ENCODE measurements at regions not wholly inside any gene's neighbourhood (a gene's known extent, or its start where the extent isn't known, plus 50 kb on each side); places are given as distances from the start of the nearest gene placed in this dataset.
"Not testable (repeated sequence)": the region's sequence is repeated elsewhere in the genome, so short reads cannot be mapped to it uniquely, and the experiment has no call there.

GRCh38 chrX:13216139-13216538 lies 103.7 kb downstream of the ATXN3L start:
- peak in 1 of 2 donors; percentile 28 for DNase-seq (ENCODE audit: low read depth in 2 of 2)
- H3K4me3 ChIP-seq (replicated peaks in 1 of 2; ENCODE audit: low read depth in 2 of 2, low read length in 2 of 2): no peak overlapping the region
- no peak for TF ChIP-seq CTCF (IDR thresholded peaks at IDR 0.05; ENCODE audit: low read depth, low read length)

GRCh38 chrX:13215729-13216128 lies 104.1 kb downstream of the ATXN3L start:
- H3K4me3 ChIP-seq (replicated peaks in 1 of 2; ENCODE audit: low read depth in 2 of 2, low read length in 2 of 2): no peak overlapping the region
- peak; percentile 54 to 72 for DNase-seq (ENCODE audit: low read depth in 2 of 2)
- no peak for TF ChIP-seq CTCF (IDR thresholded peaks at IDR 0.05; ENCODE audit: low read depth, low read length)

- no peak overlapping the region for H3K4me3 ChIP-seq (replicated peaks in 1 of 2; ENCODE audit: low read depth in 2 of 2, low read length in 2 of 2)
- TF ChIP-seq CTCF (IDR thresholded peaks at IDR 0.05; ENCODE audit: low read depth, low read length): no peak
- DNase-seq (ENCODE audit: low read depth in 2 of 2): peak; percentile 34 to 59
Observed at GRCh38 chrX:13212191-13212651, 107.6 kb downstream of the ATXN3L start.

GRCh38 chrX:13210142-13210541 lies 109.7 kb downstream of the ATXN3L start:
- DNase-seq (ENCODE audit: low read depth in 2 of 2); H3K4me3 ChIP-seq (replicated peaks in 1 of 2; ENCODE audit: low read depth in 2 of 2, low read length in 2 of 2): not testable (repeated sequence)

GRCh38 chrX:13209704-13210103 lies 110.1 kb downstream of the ATXN3L start:
- not testable (repeated sequence) for H3K4me3 ChIP-seq (replicated peaks in 1 of 2; ENCODE audit: low read depth in 2 of 2, low read length in 2 of 2); DNase-seq (ENCODE audit: low read depth in 2 of 2)

- DNase-seq (ENCODE audit: low read depth in 2 of 2): no peak
- TF ChIP-seq CTCF (IDR thresholded peaks at IDR 0.05; ENCODE audit: low read depth, low read length): no peak
- no peak overlapping the region for H3K4me3 ChIP-seq (replicated peaks in 1 of 2; ENCODE audit: low read depth in 2 of 2, low read length in 2 of 2)
Observed at GRCh38 chrX:13208281-13208935, 111.4 kb downstream of the ATXN3L start.

GRCh38 chrX:13203271-13203670 lies 116.6 kb downstream of the ATXN3L start:
- no peak overlapping the region for H3K4me3 ChIP-seq (replicated peaks in 1 of 2; ENCODE audit: low read depth in 2 of 2, low read length in 2 of 2)
- TF ChIP-seq CTCF (IDR thresholded peaks at IDR 0.05; ENCODE audit: low read depth, low read length): no peak
- DNase-seq (ENCODE audit: low read depth in 2 of 2): no peak

GRCh38 chrX:13201605-13202219 lies 118.1 kb downstream of the ATXN3L start:
- no peak for DNase-seq (ENCODE audit: low read depth in 2 of 2)
- TF ChIP-seq CTCF (IDR thresholded peaks at IDR 0.05; ENCODE audit: low read depth, low read length): no peak
- H3K4me3 ChIP-seq (replicated peaks in 1 of 2; ENCODE audit: low read depth in 2 of 2, low read length in 2 of 2): no peak overlapping the region

Data from cardiac fibroblast (primary cell).